Kidney epithelial cell (primary cell): ENCODE measurements at regions not wholly inside any gene's neighbourhood (a gene's known extent, or its start where the extent isn't known, plus 50 kb on each side); places are given as distances from the start of the nearest gene placed in this dataset.

Experiments used
- DNase-seq: peaks from one replicate; pipeline ENCODE4 v3.0.0-alpha.2; 2010; ENCODE audit warnings: low read depth
- H3K27me3 ChIP-seq: 2 replicates; pipeline ENCODE4 v1.6.0; 2011; ENCODE audit warnings: low read length; ENCODE audit not compliant: control insufficient read depth, insufficient read depth
- H3K36me3 ChIP-seq: 2 replicates; pipeline ENCODE4 v1.5.1; 2011; ENCODE audit warnings: low read length; ENCODE audit not compliant: control insufficient read depth, insufficient read depth
- H3K4me3 ChIP-seq: 2 replicates; pipeline ENCODE4 v1.5.1; 2011; ENCODE audit warnings: low read depth, mild to moderate bottlenecking, control low read depth, low read length
- CTCF ChIP-seq: IDR thresholded peaks from 2 replicates; pipeline ENCODE4 v1.5.1; 2011; ENCODE audit warnings: mild to moderate bottlenecking, moderate library complexity, low read length, control low read depth, inconsistent platforms; ENCODE audit not compliant: insufficient read depth, poor library complexity, severe bottlenecking

DNA sequence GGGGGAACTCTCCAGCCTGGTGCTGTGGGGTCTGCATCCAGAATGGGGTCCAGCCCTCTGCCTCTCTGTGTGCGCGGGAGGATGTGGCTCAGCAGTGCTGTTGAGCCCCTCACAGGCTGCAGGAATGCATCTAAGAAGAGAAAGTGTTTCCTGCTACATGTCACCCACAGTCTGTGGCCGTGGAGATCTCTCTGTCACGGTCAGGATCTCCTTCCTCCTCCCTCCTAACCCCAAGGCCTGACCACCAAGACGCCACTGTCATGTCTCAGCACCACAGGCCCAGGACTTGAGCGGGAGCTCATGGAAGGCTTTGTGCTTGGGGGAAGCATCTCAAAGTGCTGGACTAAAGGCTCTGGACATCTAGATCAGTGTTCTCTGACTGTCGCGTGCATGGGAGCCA lies 90.1 kb downstream of the SREK1 start:
- H3K36me3 ChIP-seq, result no peaks in the 10 kb centered on the region

GRCh38 chr5:66238435-66238834 lies 94.3 kb downstream of the SREK1 start:
- DNase-seq, result no peak
- no peaks in the 10 kb centered on the region for H3K36me3 ChIP-seq
- no peak overlapping the region for H3K4me3 ChIP-seq
- no peak for TF ChIP-seq CTCF
- peaks cover 3% of the 10 kb centered on the region for H3K27me3 ChIP-seq

More for the DNA sequence above, 90.1 kb downstream of the SREK1 start:
- no peak overlapping the region for H3K4me3 ChIP-seq
- H3K27me3 ChIP-seq, result peaks cover 3% of the 10 kb centered on the region
- DNase-seq, result no peak
- TF ChIP-seq CTCF, result no peak

GRCh38 chr5:66239034-66239433 lies 94.9 kb downstream of the SREK1 start:
- peak; percentile 5 for TF ChIP-seq CTCF
- Histone ChIP-seq H3K36me3 (no peaks in the 10 kb centered on the region), H3K4me3 (no peak overlapping the region), H3K27me3 (peaks cover 3% of the 10 kb centered on the region)
- DNase-seq, result no peak

DNA sequence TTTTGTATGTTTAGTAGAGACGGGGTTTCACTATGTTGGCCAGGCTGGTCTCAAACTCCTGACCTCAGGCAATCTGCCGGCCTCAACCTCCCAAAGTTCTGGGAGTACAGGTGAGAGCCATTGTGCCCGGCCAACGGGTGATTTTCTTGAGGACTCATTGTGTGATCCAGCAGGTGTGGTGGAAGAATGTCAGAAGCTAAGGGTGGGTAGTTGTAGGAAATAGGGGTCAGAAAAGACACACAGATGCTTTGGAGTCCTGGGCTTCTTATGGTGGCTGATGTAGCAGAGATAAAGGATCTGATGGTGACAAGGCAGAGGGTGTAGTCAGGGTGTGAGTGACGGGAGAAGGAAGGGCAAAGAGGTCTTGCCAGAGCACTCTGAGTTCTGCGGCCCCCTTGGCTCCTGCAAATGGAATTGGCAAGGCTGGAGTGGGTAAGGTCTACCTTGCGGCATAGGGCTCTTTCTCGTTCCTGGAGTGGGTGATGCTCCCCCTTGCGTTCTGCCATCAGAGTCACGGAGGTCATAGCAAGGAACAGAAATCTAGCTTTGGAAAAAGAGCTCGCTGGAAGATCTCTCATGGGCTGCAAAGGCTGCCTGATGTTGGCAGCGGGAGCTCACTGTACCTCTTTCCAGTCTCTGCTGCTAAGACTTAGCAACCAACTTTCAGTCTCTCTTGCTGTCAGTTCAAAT lies 97.2 kb downstream of the SREK1 start:
- Histone ChIP-seq H3K4me3 (no peak overlapping the region), H3K36me3 (no peaks in the 10 kb centered on the region), H3K27me3 (peaks cover 3% of the 10 kb centered on the region)
- DNase-seq, result no peak
- no peak for TF ChIP-seq CTCF

GRCh38 chr5:66242050-66242715 lies 98.1 kb downstream of the SREK1 start:
- no peak overlapping the region for H3K4me3 ChIP-seq
- H3K27me3 ChIP-seq, result peaks cover 3% of the 10 kb centered on the region
- no peaks in the 10 kb centered on the region for H3K36me3 ChIP-seq
- no peak for TF ChIP-seq CTCF
- DNase-seq, result no peak

GRCh38 chr5:66246608-66247007 lies 102.5 kb downstream of the SREK1 start:
- no peak overlapping the region for H3K4me3 ChIP-seq
- no peaks in the 10 kb centered on the region for H3K36me3 ChIP-seq
- H3K27me3 ChIP-seq, result no peaks in the 10 kb centered on the region
- no peak for DNase-seq
- TF ChIP-seq CTCF, result no peak
